H1 (cell line): ENCODE measurements at regions not wholly inside any gene's neighbourhood (a gene's known extent, or its start where the extent isn't known, plus 50 kb on each side); places are given as distances from the start of the nearest gene placed in this dataset.
"Not testable (repeated sequence)": the region's sequence is repeated elsewhere in the genome, so short reads cannot be mapped to it uniquely, and the experiment has no call there.

ENCODE experiments used
- CTCF ChIA-PET: fragments of 300-600 bp; sonication (Branson Sonifier 250); formaldehyde crosslinking; loops from one replicate; lab custom pipeline; 2021; ENCODE audit not compliant: partially characterized antibody; lab: Charles Lee
- POLR2A ChIA-PET: fragments of 300-600 bp; sonication (Branson Sonifier 250); formaldehyde crosslinking; loops from one replicate; lab custom pipeline; 2021; ENCODE audit warnings: inconsistent platforms; ENCODE audit not compliant: partially characterized antibody; lab: Charles Lee
- DNase-seq, 2 experiments: peaks; one replicate each; pipeline versions ENCODE4 v3.0.0 to v3.0.0-alpha.2; 2010 to 2022; ENCODE audit warnings: low spot score in 2 of 2, low read depth in 1 of 2, mixed read lengths in 1 of 2
- FAIRE-seq: peaks from 2 replicates; lab custom pipeline; 2011; peaks lifted over from hg19 to GRCh38; lab: Jason Lieb, UNC
- H2AFZ ChIP-seq: 2 replicates; pipeline ENCODE4 v1.8.1; 2012; ENCODE audit warnings: low read length, inconsistent platforms
- H2AK5ac ChIP-seq: 2 replicates; pipeline ENCODE4 v1.6.1; 2013; ENCODE audit warnings: low read depth, low read length
- H2BK120ac ChIP-seq: replicated peaks from 2 replicates; pipeline ENCODE3; 2013; ENCODE audit warnings: low read depth, low read length, inconsistent platforms
- H2BK12ac ChIP-seq: 2 replicates; pipeline ENCODE4 v1.6.1; 2013; ENCODE audit warnings: low read depth, low read length
- H2BK15ac ChIP-seq: 2 replicates; pipeline ENCODE4 v1.6.1; 2013; ENCODE audit warnings: low read length
- H2BK20ac ChIP-seq: 2 replicates; pipeline ENCODE4 v1.6.1; 2013; ENCODE audit warnings: low read length
- H2BK5ac ChIP-seq: 2 replicates; pipeline ENCODE4 v1.6.1; 2013; ENCODE audit warnings: low read depth, low read length
- H3K14ac ChIP-seq: 2 replicates; pipeline ENCODE4 v1.6.1; 2013; ENCODE audit warnings: inconsistent platforms; ENCODE audit not compliant: insufficient read length
- H3K18ac ChIP-seq: 2 replicates; pipeline ENCODE4 v1.6.1; 2013; ENCODE audit warnings: low read length; ENCODE audit errors: extremely low read depth
- H3K23ac ChIP-seq: 2 replicates; pipeline ENCODE4 v1.6.1; 2013; ENCODE audit warnings: inconsistent platforms; ENCODE audit not compliant: insufficient read length
- H3K23me2 ChIP-seq: 2 replicates; pipeline ENCODE4 v1.6.1; 2013; ENCODE audit warnings: low read depth, low read length
- H3K27ac ChIP-seq: 2 replicates; pipeline ENCODE4 v1.6.1; 2011; ENCODE audit warnings: low read depth, low read length, inconsistent platforms
- H3K27me3 ChIP-seq, 4 experiments: replicated peaks in 1 of 4; 1 replicate in 1 of 4; 2 replicates in 3 of 4; pipeline versions ENCODE4 v1.6.1 to v1.8.1; 2011 to 2013; ENCODE audit warnings: low read length in 3 of 4, mild to moderate bottlenecking in 3 of 4, inconsistent platforms in 2 of 4, mixed read lengths in 2 of 4, moderate library complexity in 1 of 4; ENCODE audit not compliant: control insufficient read depth in 3 of 4, insufficient read depth in 3 of 4; ENCODE audit errors: extremely low read depth in 1 of 4
- H3K36me3 ChIP-seq, 4 experiments: 2 replicates each; pipeline versions ENCODE4 v1.6.1 to v1.8.1; 2011 to 2013; ENCODE audit warnings: mild to moderate bottlenecking in 4 of 4, low read length in 3 of 4, moderate library complexity in 2 of 4, control low read depth in 1 of 4, inconsistent platforms in 1 of 4; ENCODE audit not compliant: insufficient read depth in 4 of 4, control insufficient read depth in 2 of 4
- H3K4ac ChIP-seq: replicated peaks from 2 replicates; pipeline ENCODE3; 2013; ENCODE audit warnings: low read length, low read depth, mixed read lengths, inconsistent platforms; ENCODE audit not compliant: insufficient read length
- H3K4me1 ChIP-seq, 4 experiments: replicated peaks in 1 of 4; 1 replicate in 1 of 4; 2 replicates in 3 of 4; pipeline versions ENCODE4 v1.6.1 to v1.8.1; 2011 to 2013; ENCODE audit warnings: low read length in 3 of 4, inconsistent platforms in 2 of 4, mixed read lengths in 1 of 4; ENCODE audit not compliant: insufficient read depth in 4 of 4, control insufficient read depth in 3 of 4
- H3K4me2 ChIP-seq, 2 experiments: 2 replicates each; pipeline versions ENCODE4 v1.6.1 to v1.8.1; 2011 to 2013; ENCODE audit warnings: low read depth in 2 of 2, low read length in 2 of 2, control low read depth in 1 of 2, inconsistent platforms in 1 of 2, mild to moderate bottlenecking in 1 of 2; ENCODE audit not compliant: insufficient read depth in 1 of 2
- H3K4me3 ChIP-seq, 4 experiments: fragments of 200-600, 300-600 bp in 1 of 4; sonication (generic), shearing (Covaris generic), sonication (Bioruptor Twin) in 1 of 4; 2 replicates each; pipeline versions ENCODE4 v1.5.1 to v1.8.1; 2011 to 2016; ENCODE audit warnings: low read length in 4 of 4, low read depth in 3 of 4, control low read depth in 2 of 4, inconsistent platforms in 2 of 4, mild to moderate bottlenecking in 2 of 4, mixed read lengths in 1 of 4, moderate library complexity in 1 of 4; ENCODE audit not compliant: insufficient read depth in 2 of 4; ENCODE audit errors: extremely low read depth in 1 of 4
- H3K56ac ChIP-seq: replicated peaks from 2 replicates; pipeline ENCODE3; 2013; ENCODE audit warnings: low read depth, mild to moderate bottlenecking, mixed read lengths, low read length, inconsistent platforms; ENCODE audit not compliant: insufficient read length
- H3K79me1 ChIP-seq: 2 replicates; pipeline ENCODE4 v1.6.1; 2013; ENCODE audit warnings: low read depth, low read length, control low read depth
- H3K79me2 ChIP-seq, 2 experiments: 2 replicates each; pipeline versions ENCODE4 v1.6.1 to v1.8.1; 2012 to 2013; ENCODE audit warnings: low read length in 2 of 2, mild to moderate bottlenecking in 2 of 2, inconsistent platforms in 1 of 2; ENCODE audit not compliant: insufficient read depth in 2 of 2, control insufficient read depth in 1 of 2
- H3K9ac ChIP-seq, 4 experiments: replicated peaks in 1 of 4; 1 replicate in 1 of 4; 2 replicates in 3 of 4; pipeline versions ENCODE4 v1.6.1 to v1.8.1; 2011 to 2013; ENCODE audit warnings: low read depth in 3 of 4, low read length in 3 of 4, control low read depth in 2 of 4, mild to moderate bottlenecking in 2 of 4, moderate library complexity in 2 of 4, inconsistent platforms in 1 of 4; ENCODE audit errors: extremely low read depth in 1 of 4
- H3K9me3 ChIP-seq, 2 experiments: 2 replicates each; pipeline versions ENCODE4 v1.6.1 to v1.8.1; 2012 to 2013; ENCODE audit warnings: mild to moderate bottlenecking in 2 of 2, moderate library complexity in 2 of 2, control low read depth in 1 of 2, inconsistent platforms in 1 of 2, low read depth in 1 of 2, low read length in 1 of 2, mixed read lengths in 1 of 2; ENCODE audit not compliant: insufficient read depth in 2 of 2
- H4K20me1 ChIP-seq, 2 experiments: replicated peaks in 1 of 2; 2 replicates each; pipeline versions ENCODE3 to v1.8.1; 2011 to 2013; ENCODE audit warnings: inconsistent platforms in 2 of 2, low read length in 2 of 2, mild to moderate bottlenecking in 1 of 2; ENCODE audit not compliant: insufficient read depth in 2 of 2, control insufficient read depth in 1 of 2
- H4K5ac ChIP-seq: 2 replicates; pipeline ENCODE4 v1.6.1; 2013; ENCODE audit warnings: low read length, low read depth, mixed read lengths, inconsistent platforms; ENCODE audit not compliant: insufficient read length
- H4K8ac ChIP-seq: 2 replicates; pipeline ENCODE4 v1.8.0; 2013; ENCODE audit warnings: mild to moderate bottlenecking, moderate library complexity, low read length, inconsistent platforms; ENCODE audit not compliant: insufficient read depth; ENCODE audit errors: extremely low read depth
- H4K91ac ChIP-seq: replicated peaks from 2 replicates; pipeline ENCODE3; 2013; ENCODE audit warnings: low read length, mixed read lengths, inconsistent platforms; ENCODE audit not compliant: insufficient read length
- WGBS, 2 experiments: shearing (Covaris generic) in 1 of 2; methylation state at CpG; one replicate each; pipeline versions ENCODE4 v1.1.6 to v1.1.7; 2013 to 2015; ENCODE audit warnings: low lambda C conversion rate in 2 of 2, mixed read lengths in 2 of 2, inconsistent platforms in 1 of 2, low coverage in 1 of 2, missing lambda C conversion rate in 1 of 2; ENCODE audit not compliant: insufficient replicate concordance in 2 of 2, insufficient coverage in 1 of 2, insufficient read length in 1 of 2; ENCODE audit errors: extremely low coverage in 1 of 2, missing lambda C conversion rate in 1 of 2; 5-methylcytosine and 5-hydroxymethylcytosine counted together

- H3K9ac ChIP-seq, CTCF ChIA-PET, H4K91ac ChIP-seq, H2BK12ac ChIP-seq, H3K18ac ChIP-seq, H3K23ac ChIP-seq, POLR2A ChIA-PET, H2AFZ ChIP-seq, H3K4me3 ChIP-seq, H3K79me2 ChIP-seq, H2BK15ac ChIP-seq, H3K4ac ChIP-seq, H3K23me2 ChIP-seq, H3K36me3 ChIP-seq, H3K9me3 ChIP-seq, DNase-seq, H3K27ac ChIP-seq, H4K20me1 ChIP-seq, FAIRE-seq, H4K5ac ChIP-seq, H3K56ac ChIP-seq, H3K14ac ChIP-seq, H2BK5ac ChIP-seq, H3K4me1 ChIP-seq, H2AK5ac ChIP-seq, H3K27me3 ChIP-seq, H4K8ac ChIP-seq, H3K79me1 ChIP-seq, H3K4me2 ChIP-seq, H2BK120ac ChIP-seq, H2BK20ac ChIP-seq: not testable (repeated sequence)
- WGBS, 2 experiments, result 87 to 100% methylated on average over 3 of the region's 3 CpGs
Observed at GRCh38 chr5:179442289-179442688, 97.0 kb upstream of the ADAMTS2 start.
